ENCODE measurements at regions not wholly inside any gene's neighbourhood (a gene's known extent, or its start where the extent isn't known, plus 50 kb on each side); places are given as distances from the start of the nearest gene placed in this dataset.
"Not testable (repeated sequence)": the region's sequence is repeated elsewhere in the genome, so short reads cannot be mapped to it uniquely, and the experiment has no call there.

DNA sequence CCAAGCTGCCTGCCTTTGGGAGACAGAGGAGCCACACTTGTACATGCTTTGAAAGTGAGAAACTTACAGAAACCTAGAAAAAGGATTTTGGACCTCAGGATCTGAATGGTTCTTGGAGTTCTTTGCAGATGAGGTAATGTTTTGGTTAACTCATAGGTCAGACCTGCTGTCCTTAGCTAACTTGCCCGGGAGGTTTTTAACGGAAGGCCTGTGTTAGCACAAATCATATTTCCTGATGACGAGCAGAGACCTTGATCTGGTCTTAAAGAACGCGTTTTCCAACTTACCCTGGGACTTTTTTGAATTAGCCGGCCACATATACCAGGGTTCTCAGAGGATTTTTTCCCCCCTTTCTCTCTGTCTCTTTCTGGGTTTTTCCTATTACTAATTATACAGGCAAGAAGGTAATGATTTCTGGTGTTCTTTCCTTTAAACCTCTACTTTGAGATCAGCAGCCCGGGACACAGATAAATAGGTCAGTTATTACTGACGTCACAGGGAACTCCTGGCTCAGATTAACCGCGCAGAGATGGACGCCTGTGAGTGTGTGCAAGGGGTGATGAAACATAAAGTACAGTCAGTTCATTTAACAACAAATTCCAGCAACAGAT is 101.7 kb upstream of the KLF6 start:
- DNase-seq (ENCODE audit: low read depth in 2 of 2) = no peak

- DNase-seq (ENCODE audit: low read depth in 2 of 2) = no peak
Measured at GRCh38 chr10:3886191-3886590, 101.2 kb upstream of the KLF6 start.

DNA sequence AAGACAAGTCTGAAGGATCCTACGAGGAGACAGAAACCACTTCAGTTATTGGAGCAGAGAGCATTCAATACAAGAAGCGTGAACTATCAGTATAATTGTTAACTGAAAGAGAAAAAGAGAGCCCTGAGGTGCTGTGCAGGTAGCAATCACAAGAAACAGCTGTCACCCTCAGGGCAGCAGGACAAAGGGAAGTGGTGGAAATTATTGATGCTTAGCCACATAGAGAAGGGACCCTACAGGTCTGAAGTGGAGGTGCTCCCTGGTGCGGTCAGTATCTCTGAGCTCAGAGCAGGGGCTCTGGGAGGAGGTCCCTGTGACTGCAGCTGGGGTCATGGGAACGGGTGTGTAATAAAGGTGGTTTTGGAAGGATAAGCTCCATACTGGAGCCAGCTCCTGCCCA is 97.8 kb upstream of the KLF6 start:
- no peak for DNase-seq (ENCODE audit: low read depth in 2 of 2)

DNA sequence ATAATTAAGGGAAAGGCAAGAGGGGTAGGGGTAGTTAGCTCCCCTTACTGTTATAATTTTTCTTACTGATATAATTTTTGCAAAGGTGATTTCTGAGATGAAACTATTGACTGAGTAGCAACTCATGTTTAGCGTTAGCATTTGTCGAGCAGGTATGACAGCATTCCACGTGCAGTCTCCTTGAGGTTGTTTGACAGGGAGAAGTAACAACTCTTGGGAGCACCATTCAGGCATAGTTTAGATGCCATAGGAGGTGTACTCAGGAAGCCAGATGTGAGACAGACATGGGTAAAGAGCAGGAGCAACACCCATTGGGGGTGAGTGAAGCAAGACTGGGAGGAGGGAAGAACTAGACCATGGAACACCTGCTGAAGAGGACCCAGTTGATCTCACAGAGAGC is 96.6 kb upstream of the KLF6 start:
- DNase-seq (ENCODE audit: low read depth in 2 of 2) = no peak

DNA sequence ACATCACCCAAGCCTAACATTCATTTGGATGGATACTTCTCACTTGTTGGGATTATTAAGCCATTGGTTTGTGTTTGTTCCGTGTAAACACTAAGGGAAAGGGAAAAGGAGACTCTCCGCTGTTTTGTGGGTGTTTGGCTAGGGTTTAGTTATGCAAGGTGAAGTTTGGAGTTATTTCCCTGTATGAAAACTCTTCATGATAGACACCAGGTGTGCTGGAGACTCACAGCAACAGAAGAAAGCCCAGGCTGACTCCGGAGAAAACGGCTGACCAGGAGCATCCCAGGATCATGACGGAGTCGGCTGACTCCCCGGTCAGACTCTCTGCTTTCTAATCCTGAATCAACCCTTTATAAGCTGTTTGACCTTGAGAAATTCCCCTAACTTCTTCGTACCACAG is 94.1 kb upstream of the KLF6 start:
- no peak for DNase-seq (ENCODE audit: low read depth in 2 of 2)

- DNase-seq (ENCODE audit: low read depth in 2 of 2) = no peak
Measured at GRCh38 chr10:3877211-3878000, 92.4 kb upstream of the KLF6 start.

- no peak for DNase-seq (ENCODE audit: low read depth in 2 of 2)
Measured at GRCh38 chr10:3876350-3876962, 91.4 kb upstream of the KLF6 start.

GRCh38 chr10:3875842-3876235 is 90.8 kb upstream of the KLF6 start:
- DNase-seq (ENCODE audit: low read depth in 2 of 2) = no peak

- no peak for DNase-seq (ENCODE audit: low read depth in 2 of 2)
Measured at GRCh38 chr10:3874990-3875841, 90.2 kb upstream of the KLF6 start.

DNA sequence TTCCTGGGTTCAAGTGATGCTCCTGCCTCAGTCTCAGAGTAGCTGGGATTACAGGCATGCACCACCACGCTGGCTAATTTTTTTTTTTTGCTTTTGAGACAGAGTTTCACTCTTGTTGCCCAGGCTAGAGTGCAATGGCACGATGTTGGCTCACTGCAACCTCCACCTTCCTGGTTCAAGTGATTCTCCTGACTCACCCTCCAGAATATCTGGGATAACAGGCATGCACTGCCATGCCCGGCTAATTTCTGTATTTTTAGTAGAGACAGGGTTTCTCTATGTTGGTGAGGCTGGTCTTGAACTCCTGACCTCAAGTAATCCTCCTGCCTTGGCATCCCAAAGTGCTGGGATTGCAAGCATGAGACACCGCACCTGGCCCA is 89.6 kb upstream of the KLF6 start:
- not testable (repeated sequence) for DNase-seq (ENCODE audit: low read depth in 2 of 2)

GRCh38 chr10:3873728-3874461 is 88.9 kb upstream of the KLF6 start:
- no peak for DNase-seq (ENCODE audit: low read depth in 2 of 2)

- no peak for DNase-seq (ENCODE audit: low read depth in 2 of 2)
Measured at GRCh38 chr10:3872712-3873329, 87.8 kb upstream of the KLF6 start.

- DNase-seq (ENCODE audit: low read depth in 2 of 2) = no peak
Measured at GRCh38 chr10:3871424-3871996, 86.5 kb upstream of the KLF6 start.

DNA sequence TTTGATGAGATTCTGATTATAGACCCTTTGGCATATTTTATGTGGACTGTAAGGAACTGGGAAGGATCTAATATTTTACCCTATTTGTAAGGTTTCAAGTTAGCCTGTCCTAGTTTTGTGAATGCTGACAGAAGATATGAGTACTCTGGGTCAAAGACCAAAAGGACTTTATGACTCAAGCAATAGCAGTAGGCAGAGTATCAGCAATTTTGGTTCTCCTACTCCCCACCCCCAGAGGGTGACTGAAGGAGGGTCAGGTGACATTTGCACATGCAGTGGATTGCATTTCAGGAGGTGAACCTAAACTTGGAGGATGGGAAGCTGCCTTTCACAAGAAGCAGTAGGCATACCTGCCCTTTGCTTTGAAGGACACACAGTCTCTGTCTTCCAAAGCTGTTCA is 84.0 kb upstream of the KLF6 start:
- DNase-seq (ENCODE audit: low read depth in 2 of 2) = no peak

DNA sequence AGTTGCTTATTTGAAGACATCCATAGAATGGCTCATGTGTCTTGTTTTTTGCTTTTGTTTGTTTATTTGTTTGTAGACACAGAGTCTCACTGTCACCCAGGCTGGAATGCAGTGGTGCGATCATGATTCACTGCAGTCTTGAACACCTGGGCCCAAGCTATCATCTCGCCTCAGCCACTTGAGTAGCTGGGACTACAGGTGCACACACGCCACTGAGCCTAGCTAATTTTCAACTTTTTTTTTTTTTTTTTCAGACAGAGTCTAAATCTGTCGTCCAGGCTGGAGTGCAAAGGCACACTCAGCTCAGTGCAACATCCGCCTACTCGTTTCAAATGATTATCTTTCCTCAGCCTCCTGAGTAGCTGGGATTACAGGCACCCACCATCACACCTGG is 83.3 kb upstream of the KLF6 start:
- DNase-seq (ENCODE audit: low read depth in 2 of 2) = no peak

DNA sequence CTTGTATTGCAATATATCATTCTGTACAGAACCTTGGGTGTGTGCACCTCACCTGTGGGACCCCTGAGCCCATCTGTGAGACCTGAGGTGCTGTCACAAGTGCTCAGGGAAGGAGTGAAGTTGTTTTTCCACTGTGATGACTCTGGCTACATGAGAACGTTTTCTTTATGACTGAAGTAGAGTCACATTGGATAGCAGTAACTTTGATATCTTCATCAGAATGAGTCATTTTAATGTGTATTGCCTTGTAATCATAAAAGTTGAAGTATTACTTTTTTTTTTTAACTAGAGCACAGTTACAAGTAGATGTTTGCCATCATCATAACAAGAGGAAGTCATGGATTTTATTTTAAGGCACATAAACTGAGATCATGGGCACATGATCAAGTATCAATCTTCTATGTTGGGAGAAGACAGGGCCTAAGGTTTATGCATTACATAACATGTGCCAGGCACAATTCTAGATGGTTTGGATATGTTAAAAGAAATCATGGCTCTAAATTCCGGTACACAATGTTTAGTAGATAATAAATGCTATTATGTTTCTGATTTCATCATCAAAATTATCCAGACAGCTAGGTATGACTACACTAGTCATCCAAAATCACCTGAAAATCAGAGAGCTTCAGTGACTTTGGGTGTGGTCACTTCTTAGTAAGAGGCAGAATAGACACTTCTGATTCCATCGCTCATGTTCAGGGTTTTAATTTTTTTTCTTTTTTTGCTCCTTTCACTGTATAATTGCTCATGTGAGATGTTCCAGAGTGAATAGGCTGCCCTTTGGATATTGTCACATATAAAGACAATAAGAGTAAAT is 82.7 kb upstream of the KLF6 start:
- DNase-seq (ENCODE audit: low read depth in 2 of 2) = no peak

GRCh38 chr10:3866332-3866731 is 81.3 kb upstream of the KLF6 start:
- DNase-seq (ENCODE audit: low read depth in 2 of 2) = no peak

GRCh38 chr10:3865565-3865964 is 80.6 kb upstream of the KLF6 start:
- DNase-seq (ENCODE audit: low read depth in 2 of 2) = no peak

GRCh38 chr10:3861795-3862194 is 76.8 kb upstream of the KLF6 start:
- DNase-seq (ENCODE audit: low read depth in 2 of 2) = no peak

All from stimulated activated CD8-positive, alpha-beta memory T cell treated with anti-CD3 and anti-CD28 coated beads, Interleukin-7, amount 100 ng/mL, for 4 hours (primary cell).